Endothelial cell of umbilical vein (primary cell): ENCODE measurements at regions not wholly inside any gene's neighbourhood (a gene's known extent, or its start where the extent isn't known, plus 50 kb on each side); places are given as distances from the start of the nearest gene placed in this dataset.

Source experiments
- BruUV-seq: library from RNA; stranded (reverse); fragments of 400-500 nt; replicated peaks from 2 replicates; lab custom pipeline; 2021; lab: Mats Ljungman, UMichigan
- CTCF ChIA-PET: fragments of 300-600, 350-600 bp; sonication (Branson Sonifier 250); formaldehyde crosslinking; loops from one replicate; lab custom pipeline; 2021; ENCODE audit warnings: antibody characterized with exemption, inconsistent platforms; lab: Charles Lee
- POLR2A ChIA-PET: fragments of 300-600, 350-600 bp; sonication (Branson Sonifier 250); formaldehyde crosslinking; loops from one replicate; lab custom pipeline; 2021; ENCODE audit warnings: antibody characterized with exemption, inconsistent platforms; lab: Charles Lee
- DNase-seq: peaks from one replicate; pipeline ENCODE4 v3.0.0-alpha.2; 2011; ENCODE audit warnings: low read depth, low spot score
- FAIRE-seq: peaks from 2 replicates; lab custom pipeline; 2011; peaks lifted over from hg19 to GRCh38; lab: Jason Lieb, UNC
- H2AFZ ChIP-seq: 2 replicates; pipeline ENCODE4 v1.6.0; 2012; ENCODE audit warnings: low read depth, low read length, control low read depth, inconsistent platforms
- H3K27ac ChIP-seq: 2 replicates; pipeline ENCODE4 v1.5.1; 2011; ENCODE audit warnings: low read depth, mild to moderate bottlenecking, control low read depth, low read length, moderate library complexity; ENCODE audit not compliant: insufficient read depth
- H3K27me3 ChIP-seq, 2 experiments: 2 replicates each; pipeline versions ENCODE4 v1.6.0 to v1.6.1; 2011; ENCODE audit warnings: low read length in 2 of 2, mixed read lengths in 1 of 2; ENCODE audit not compliant: control insufficient read depth in 2 of 2, insufficient read depth in 2 of 2
- H3K36me3 ChIP-seq, 2 experiments: 2 replicates in 1 of 2; 3 replicates in 1 of 2; pipeline ENCODE4 v1.5.1; 2011; ENCODE audit warnings: low read length in 2 of 2, mild to moderate bottlenecking in 1 of 2, moderate library complexity in 1 of 2; ENCODE audit not compliant: control insufficient read depth in 2 of 2, insufficient read depth in 2 of 2; ENCODE audit errors: extremely low read depth in 1 of 2
- H3K4me1 ChIP-seq: 3 replicates; pipeline ENCODE4 v1.5.1; 2011; ENCODE audit warnings: mild to moderate bottlenecking, low read length; ENCODE audit not compliant: control insufficient read depth, insufficient read depth; ENCODE audit errors: extremely low read depth
- H3K4me2 ChIP-seq: 2 replicates; pipeline ENCODE4 v1.6.1; 2011; ENCODE audit warnings: low read length, control low read depth, mixed read lengths; ENCODE audit not compliant: insufficient read depth
- H3K4me3 ChIP-seq, 3 experiments: fragments of 200-600 bp in 1 of 3; sonication (generic), shearing (Covaris generic) in 1 of 3; replicated peaks in 1 of 3; 2 replicates each; pipeline ENCODE4 v1.5.1; 2011 to 2016; ENCODE audit warnings: control low read depth in 3 of 3, low read length in 3 of 3, mild to moderate bottlenecking in 2 of 3, inconsistent platforms in 1 of 3, low read depth in 1 of 3, moderate library complexity in 1 of 3; ENCODE audit not compliant: insufficient read depth in 1 of 3
- H3K79me2 ChIP-seq: 2 replicates; pipeline ENCODE4 v1.6.0; 2012; ENCODE audit warnings: low read length, inconsistent platforms; ENCODE audit not compliant: control insufficient read depth, insufficient read depth
- H3K9ac ChIP-seq: replicated peaks from 2 replicates; pipeline ENCODE3; 2011; ENCODE audit warnings: low read length, control low read depth; ENCODE audit not compliant: insufficient read depth; ENCODE audit errors: extremely low read depth
- H3K9me1 ChIP-seq: replicated peaks from 3 replicates; pipeline ENCODE4 v1.6.0; 2011; ENCODE audit warnings: mild to moderate bottlenecking, low read length; ENCODE audit not compliant: control insufficient read depth, insufficient read depth; ENCODE audit errors: extremely low read depth
- H3K9me3 ChIP-seq: replicated peaks from 2 replicates; pipeline ENCODE4 v1.5.1; 2012; ENCODE audit warnings: low read length, inconsistent platforms; ENCODE audit not compliant: control insufficient read depth, insufficient read depth
- H4K20me1 ChIP-seq: replicated peaks from 2 replicates; pipeline ENCODE3; 2011; ENCODE audit warnings: mild to moderate bottlenecking, low read length; ENCODE audit not compliant: control insufficient read depth, insufficient read depth; ENCODE audit errors: extremely low read depth
- EZH2 ChIP-seq: IDR thresholded peaks from 2 replicates; pipeline ENCODE4 v1.6.1; 2012; ENCODE audit warnings: borderline replicate concordance, low read depth, mild to moderate bottlenecking, moderate library complexity, low read length, inconsistent platforms; ENCODE audit not compliant: severe bottlenecking
- FOS ChIP-seq: IDR thresholded peaks from 2 replicates; pipeline ENCODE4 v1.6.1; 2011; ENCODE audit warnings: mild to moderate bottlenecking, low read length, moderate library complexity, borderline replicate concordance; ENCODE audit not compliant: insufficient read depth
- GATA2 ChIP-seq: IDR thresholded peaks from 2 replicates; pipeline ENCODE4 v1.7.0; 2011; ENCODE audit warnings: low read depth, mild to moderate bottlenecking, moderate library complexity, mixed read lengths, low read length; ENCODE audit not compliant: insufficient read length, insufficient read depth
- JUN ChIP-seq: IDR thresholded peaks from 2 replicates; pipeline ENCODE4 v1.6.1; 2011; ENCODE audit warnings: borderline replicate concordance, low read depth; ENCODE audit not compliant: insufficient read length, insufficient read depth
- dilution Hi-C: fragments of 300-500 bp; cut with MboI; formaldehyde crosslinking; loops from one replicate; pipeline ENCODE4 v1.15.0; 2019; ENCODE audit warnings: low sequenced_read_pairs; ENCODE audit not compliant: extremely low pct_ligation_motif_present
- intact Hi-C: fragments of 100-400 bp; cut with micrococcal nuclease; formaldehyde crosslinking; loops from one replicate; pipeline ENCODE4 v1.10.0; 2022
- TF ChIP-seq, protein P1 (sequence below): IDR thresholded peaks from 2 replicates; pipeline ENCODE4 v1.6.1; 2011; ENCODE audit not compliant: insufficient read depth, insufficient read length

DNA sequence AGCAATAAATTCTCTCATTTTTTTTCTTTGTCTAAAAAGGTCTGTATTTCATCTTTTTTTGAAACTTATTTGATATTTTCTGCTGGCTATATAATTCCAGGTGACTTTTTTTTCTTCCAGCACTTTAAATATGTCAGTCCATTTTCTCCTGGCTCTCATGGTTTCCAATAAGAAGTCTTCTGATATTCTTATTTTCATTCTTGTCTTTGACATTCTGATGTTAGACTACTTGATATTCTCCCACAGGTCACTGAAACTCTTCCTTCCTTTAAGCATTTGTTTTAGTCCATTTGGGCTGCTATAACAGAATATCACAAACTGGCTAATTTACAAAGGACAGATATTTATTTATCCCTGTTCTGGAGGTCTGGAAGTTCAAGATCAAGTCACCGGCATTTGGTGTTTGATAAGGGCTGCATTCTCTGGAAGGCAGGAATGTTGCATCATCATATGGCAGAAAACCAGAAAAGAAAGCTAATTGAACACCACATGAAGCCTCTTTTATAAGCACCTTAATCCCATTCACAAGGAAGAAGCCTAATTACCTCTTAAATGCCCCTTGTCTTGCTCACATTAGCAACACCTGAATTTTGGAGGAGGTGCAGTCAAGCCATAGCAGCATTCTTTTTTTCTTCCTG, 242.1 kb upstream of the TNRC6C start:
- Histone ChIP-seq H3K9ac (no peak overlapping the region), H4K20me1 (no peaks in the 10 kb centered on the region), H3K9me1 (no peaks in the 10 kb centered on the region), H3K36me3 (no peaks in the 10 kb centered on the region), H3K4me3 (no peak overlapping the region), H3K4me2 (no peak overlapping the region), H3K79me2 (no peaks in the 10 kb centered on the region), H3K27ac (no peak overlapping the region), H3K4me1 (no peaks in the 10 kb centered on the region), H3K9me3 (no peaks in the 10 kb centered on the region), H2AFZ (no peak overlapping the region), H3K27me3 (peaks cover 2 to 5% of the 10 kb centered on the region in 2 experiments)
- no peak for DNase-seq
- TF ChIP-seq, protein P1, sequence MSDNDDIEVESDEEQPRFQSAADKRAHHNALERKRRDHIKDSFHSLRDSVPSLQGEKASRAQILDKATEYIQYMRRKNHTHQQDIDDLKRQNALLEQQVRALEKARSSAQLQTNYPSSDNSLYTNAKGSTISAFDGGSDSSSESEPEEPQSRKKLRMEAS, result no peak
- no peak for TF ChIP-seq EZH2
- no peak for TF ChIP-seq FOS
- ChIA-PET CTCF (no interaction called here), POLR2A (no interaction called here)
- intact Hi-C loops (no loop called here), dilution Hi-C loops (no loop called here)
- no TSS peak for BruUV-seq
- FAIRE-seq, result no peak

DNA sequence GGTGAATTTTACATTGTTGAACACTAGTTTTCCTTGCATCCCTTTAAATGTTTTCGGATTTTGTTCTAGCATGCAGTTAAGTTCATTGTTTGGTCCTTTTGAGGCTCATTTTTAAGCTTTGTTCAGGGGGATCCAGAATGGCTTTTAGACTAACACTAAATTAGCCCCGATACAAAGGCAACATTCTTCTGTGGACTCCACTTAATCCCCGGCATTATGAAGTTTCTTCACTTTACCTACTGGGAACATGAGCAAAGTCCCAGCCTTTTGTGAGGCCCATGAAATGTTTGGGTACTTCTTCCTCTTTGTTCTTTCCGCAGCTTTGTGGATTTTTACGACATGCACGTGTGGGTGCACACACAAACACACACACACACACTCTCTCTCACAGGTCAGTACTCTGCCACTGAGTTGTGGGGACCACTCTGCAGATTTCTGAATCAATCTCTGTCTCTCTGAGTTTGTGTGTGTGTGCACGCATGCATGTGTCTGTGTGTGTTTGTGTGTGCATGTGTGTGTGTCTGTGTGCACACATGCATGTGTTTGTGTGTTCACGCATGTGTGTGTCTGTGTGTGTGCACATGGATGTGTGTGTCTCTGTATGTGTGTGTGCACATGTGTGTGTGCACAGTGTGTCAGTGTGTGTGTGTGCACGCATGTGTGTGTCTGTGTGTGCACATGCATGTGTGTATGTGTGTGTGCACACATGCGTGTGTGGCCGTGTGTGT, 240.4 kb upstream of the TNRC6C start:
- Histone ChIP-seq H3K4me2 (no peak overlapping the region), H3K9me3 (no peaks in the 10 kb centered on the region), H4K20me1 (no peaks in the 10 kb centered on the region), H3K4me3 (no peak overlapping the region), H3K27ac (no peak overlapping the region), H3K4me1 (no peaks in the 10 kb centered on the region), H3K36me3 (no peaks in the 10 kb centered on the region), H3K9me1 (no peaks in the 10 kb centered on the region), H3K79me2 (no peaks in the 10 kb centered on the region), H3K27me3 (peaks cover 2 to 5% of the 10 kb centered on the region in 2 experiments), H2AFZ (no peak overlapping the region), H3K9ac (no peak overlapping the region)
- DNase-seq, result no peak
- no peak for FAIRE-seq
- dilution Hi-C loops, result no loop called here
- ChIA-PET POLR2A (no interaction called here), CTCF (no interaction called here)
- TF ChIP-seq JUN (no peak), GATA2 (no peak), EZH2 (no peak)
- TF ChIP-seq, protein P1, result peak; percentile 35
- BruUV-seq, result no TSS peak
- intact Hi-C loops, result no loop called here
